IMR-90 (cell line): ENCODE measurements at regions not wholly inside any gene's neighbourhood (a gene's known extent, or its start where the extent isn't known, plus 50 kb on each side); places are given as distances from the start of the nearest gene placed in this dataset.

Source experiments
- ATAC-seq: fragments of 200-7000 bp; cut with Tn5 transposase; 2 replicates; pipeline ENCODE4 v1.9.1; 2020; ENCODE audit warnings: low read depth, mild to moderate bottlenecking, moderate library complexity
- BruUV-seq: library from RNA; stranded (reverse); fragments of 400-500 nt; replicated peaks from 2 replicates; lab custom pipeline; 2021; lab: Mats Ljungman, UMichigan
- CTCF ChIA-PET: fragments of 300-600 bp; formaldehyde crosslinking; extraction: SDS; loops from one replicate; lab custom pipeline; 2021; ENCODE audit warnings: antibody characterized with exemption; lab: Yijun Ruan, JAX
- POLR2A ChIA-PET: fragments of 300-600 bp; sonication (Branson Sonifier 250); formaldehyde crosslinking; loops from one replicate; lab custom pipeline; 2022; ENCODE audit warnings: antibody characterized with exemption; ENCODE audit not compliant: unreplicated experiment; lab: Charles Lee
- DNase-seq: peaks from one replicate; pipeline ENCODE4 v3.0.0; 2013
- H2AFZ ChIP-seq: replicated peaks from 2 replicates; pipeline ENCODE3; 2013; ENCODE audit warnings: low read length, mild to moderate bottlenecking; ENCODE audit not compliant: poor library complexity
- H2AK5ac ChIP-seq: 2 replicates; pipeline ENCODE4 v1.6.1; 2013; ENCODE audit warnings: low read depth, low read length, inconsistent platforms
- H2AK9ac ChIP-seq: replicated peaks from 2 replicates; pipeline ENCODE3; 2013; ENCODE audit warnings: mild to moderate bottlenecking, low read depth, low read length, moderate library complexity; ENCODE audit not compliant: poor library complexity
- H2BK120ac ChIP-seq: 2 replicates; pipeline ENCODE4 v1.6.1; 2013; ENCODE audit warnings: low read depth, low read length, inconsistent platforms
- H2BK15ac ChIP-seq: 3 replicates; pipeline ENCODE4 v1.6.1; 2013; ENCODE audit warnings: low read depth, low read length, inconsistent platforms
- H2BK20ac ChIP-seq: 2 replicates; pipeline ENCODE4 v1.6.1; 2013; ENCODE audit warnings: low read depth, mild to moderate bottlenecking, inconsistent platforms, low read length, moderate library complexity
- H2BK5ac ChIP-seq: 2 replicates; pipeline ENCODE4 v1.6.1; 2013; ENCODE audit warnings: mild to moderate bottlenecking, low read depth, low read length, inconsistent platforms; ENCODE audit not compliant: poor library complexity, severe bottlenecking
- H3K14ac ChIP-seq: replicated peaks from 2 replicates; pipeline ENCODE4 v1.6.1; 2013; ENCODE audit warnings: low read depth, low read length, inconsistent platforms
- H3K18ac ChIP-seq: 2 replicates; pipeline ENCODE4 v1.6.1; 2013; ENCODE audit warnings: low read depth, low read length, control low read depth
- H3K23ac ChIP-seq: 2 replicates; pipeline ENCODE4 v1.6.1; 2013; ENCODE audit warnings: low read depth, low read length, inconsistent platforms
- H3K27ac ChIP-seq: 2 replicates; pipeline ENCODE4 v1.5.1; 2013; ENCODE audit warnings: mild to moderate bottlenecking, control low read depth, low read length; ENCODE audit not compliant: insufficient read depth
- H3K27me3 ChIP-seq: 2 replicates; pipeline ENCODE4 v1.6.1; 2013; ENCODE audit warnings: low read length; ENCODE audit not compliant: control insufficient read depth, insufficient read depth
- H3K36me3 ChIP-seq: 2 replicates; pipeline ENCODE4 v1.6.1; 2013; ENCODE audit warnings: low read length, mixed read lengths; ENCODE audit not compliant: control insufficient read depth, insufficient read depth
- H3K4ac ChIP-seq: 2 replicates; pipeline ENCODE4 v1.6.1; 2013; ENCODE audit warnings: low read depth, low read length, inconsistent platforms
- H3K4me1 ChIP-seq: 2 replicates; pipeline ENCODE4 v1.6.1; 2013; ENCODE audit warnings: low read length, mixed read lengths; ENCODE audit not compliant: control insufficient read depth, insufficient read depth
- H3K4me2 ChIP-seq: 2 replicates; pipeline ENCODE4 v1.6.1; 2013; ENCODE audit warnings: low read depth, mild to moderate bottlenecking, control low read depth, low read length, moderate library complexity
- H3K4me3 ChIP-seq: 2 replicates; pipeline ENCODE4 v1.5.1; 2013; ENCODE audit warnings: low read depth, mild to moderate bottlenecking, control low read depth, low read length, moderate library complexity; ENCODE audit not compliant: insufficient read depth
- H3K56ac ChIP-seq: 2 replicates; pipeline ENCODE4 v1.6.1; 2013; ENCODE audit warnings: low read length, inconsistent platforms; ENCODE audit not compliant: insufficient read depth; ENCODE audit errors: extremely low read depth
- H3K79me1 ChIP-seq, 2 experiments: 2 replicates each; pipeline ENCODE4 v1.6.1; 2013; ENCODE audit warnings: low read length in 2 of 2, inconsistent platforms in 1 of 2, low read depth in 1 of 2
- H3K9ac ChIP-seq: 2 replicates; pipeline ENCODE4 v1.6.1; 2013; ENCODE audit warnings: low read depth, low read length, control low read depth
- H3K9me1 ChIP-seq: 2 replicates; pipeline ENCODE4 v1.6.1; 2013; ENCODE audit warnings: low read length, inconsistent platforms; ENCODE audit not compliant: insufficient read depth
- H3K9me3 ChIP-seq: 2 replicates; pipeline ENCODE4 v1.6.1; 2013; ENCODE audit warnings: low read length; ENCODE audit not compliant: control insufficient read depth, insufficient read depth
- H4K20me1 ChIP-seq: 2 replicates; pipeline ENCODE4 v1.6.1; 2013; ENCODE audit warnings: low read length, inconsistent platforms; ENCODE audit not compliant: insufficient read depth
- H4K5ac ChIP-seq: 2 replicates; pipeline ENCODE4 v1.6.1; 2013; ENCODE audit warnings: mild to moderate bottlenecking, low read depth, low read length, control low read depth
- H4K8ac ChIP-seq, 2 experiments: 2 replicates each; pipeline ENCODE4 v1.6.1; 2013; ENCODE audit warnings: low read depth in 2 of 2, low read length in 2 of 2, control low read depth in 1 of 2, inconsistent platforms in 1 of 2
- H4K91ac ChIP-seq: 2 replicates; pipeline ENCODE4 v1.6.1; 2013; ENCODE audit warnings: low read depth, low read length, inconsistent platforms; ENCODE audit not compliant: insufficient read depth
- MXI1 ChIP-seq: IDR thresholded peaks from 2 replicates; pipeline ENCODE4 v1.6.1; 2012; ENCODE audit warnings: low read depth, mild to moderate bottlenecking, low read length, moderate library complexity, borderline replicate concordance
- SMC3 ChIP-seq: fragments of 150-350 bp; IDR thresholded peaks from 2 replicates; pipeline ENCODE4 v1.6.1; 2016; ENCODE audit warnings: low read depth, mild to moderate bottlenecking, antibody characterized with exemption, low read length, moderate library complexity
- WGBS, 2 experiments: methylation state at CpG; one replicate each; pipeline versions ENCODE4 v1.1.5 to v1.1.7; 2013; ENCODE audit warnings: missing lambda C conversion rate in 2 of 2; ENCODE audit not compliant: insufficient read length in 1 of 2; ENCODE audit errors: extremely low coverage in 2 of 2; 5-methylcytosine and 5-hydroxymethylcytosine counted together
- dilution Hi-C: fragments of 300-500 bp; cut with HindIII; formaldehyde crosslinking; loops from one replicate; pipeline ENCODE4 v1.14.3; 2018; ENCODE audit warnings: low sequenced_read_pairs; ENCODE audit not compliant: unreplicated experiment
- in situ Hi-C: fragments of 300-500 bp; cut with MboI; formaldehyde crosslinking; loops from 3 replicates; pipeline ENCODE4 v1.14.3; 2019; ENCODE audit warnings: low sequenced_read_pairs, inconsistent platforms, mixed read lengths
- intact Hi-C: fragments of 100-400 bp; cut with micrococcal nuclease; formaldehyde crosslinking; loops from 2 replicates; pipeline ENCODE4 v1.10.0; 2022
- TF ChIP-seq, protein P1 (sequence below): fragments of 150-350 bp; IDR thresholded peaks from 2 replicates; pipeline ENCODE4 v1.6.1; 2017; ENCODE audit warnings: mild to moderate bottlenecking, antibody characterized with exemption, low read length, low read depth
- TF ChIP-seq, protein P2 (sequence below): fragments of 150-350 bp; IDR thresholded peaks from 2 replicates; pipeline ENCODE4 v1.6.1; 2016; ENCODE audit warnings: low read depth, mild to moderate bottlenecking, low read length, moderate library complexity, borderline replicate concordance

DNA sequence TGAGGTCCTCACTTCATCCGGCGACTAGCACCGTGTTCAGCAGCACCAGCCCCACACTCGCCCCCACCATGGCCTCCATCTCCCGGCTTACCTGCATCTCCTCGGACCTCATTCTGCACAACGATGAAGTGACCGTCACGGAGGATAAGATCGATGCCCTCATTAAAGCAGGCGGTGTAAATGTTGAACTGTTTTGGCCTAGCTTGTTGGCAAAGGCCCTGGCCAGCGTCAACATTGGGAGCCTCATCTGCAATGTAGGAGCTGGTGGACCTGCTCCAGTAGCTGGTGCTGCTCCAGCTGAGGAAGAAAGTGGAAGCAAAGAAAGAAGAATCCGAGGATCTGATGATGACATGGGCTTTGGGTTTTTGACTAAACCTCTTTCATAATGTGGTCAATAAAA, 70.5 kb upstream of the MYCN start:
- Histone ChIP-seq H3K27me3 (no peaks in the 10 kb centered on the region), H4K20me1 (no peaks in the 10 kb centered on the region), H2AFZ (peak overlapping the region; percentile 11), H3K4me1 (no peaks in the 10 kb centered on the region), H3K4me2 (no peak overlapping the region), H2BK120ac (no peak overlapping the region), H3K18ac (no peak overlapping the region), H4K91ac (no peak overlapping the region), H3K23ac (no peak overlapping the region), H2AK9ac (no peak overlapping the region), H3K79me1 (no peaks in the 10 kb centered on the region), H3K4ac (no peak overlapping the region), H2AK5ac (no peak overlapping the region), H3K36me3 (no peaks in the 10 kb centered on the region), H3K9me3 (peaks cover 14% of the 10 kb centered on the region), H3K27ac (no peak overlapping the region), H4K5ac (no peak overlapping the region), H2BK5ac (no peak overlapping the region), H2BK15ac (no peak overlapping the region), H3K9me1 (no peaks in the 10 kb centered on the region), H4K8ac (no peak overlapping the region), H3K56ac (no peak overlapping the region), H3K14ac (no peak overlapping the region), H2BK20ac (no peak overlapping the region), H3K9ac (no peak overlapping the region), H3K4me3 (no peak overlapping the region)
- in situ Hi-C loops (no loop called here), dilution Hi-C loops (no loop called here), intact Hi-C loops (no loop called here)
- DNase-seq (no peak), ATAC-seq (no peak)
- POLR2A ChIA-PET: no interaction called here
- no TSS peak for BruUV-seq
- CTCF ChIA-PET: no interaction called here
- no peak for TF ChIP-seq MXI1
- TF ChIP-seq, protein P1, sequence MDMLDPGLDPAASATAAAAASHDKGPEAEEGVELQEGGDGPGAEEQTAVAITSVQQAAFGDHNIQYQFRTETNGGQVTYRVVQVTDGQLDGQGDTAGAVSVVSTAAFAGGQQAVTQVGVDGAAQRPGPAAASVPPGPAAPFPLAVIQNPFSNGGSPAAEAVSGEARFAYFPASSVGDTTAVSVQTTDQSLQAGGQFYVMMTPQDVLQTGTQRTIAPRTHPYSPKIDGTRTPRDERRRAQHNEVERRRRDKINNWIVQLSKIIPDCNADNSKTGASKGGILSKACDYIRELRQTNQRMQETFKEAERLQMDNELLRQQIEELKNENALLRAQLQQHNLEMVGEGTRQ: no peak
- TF ChIP-seq SMC3: no peak
- TF ChIP-seq, protein P2, sequence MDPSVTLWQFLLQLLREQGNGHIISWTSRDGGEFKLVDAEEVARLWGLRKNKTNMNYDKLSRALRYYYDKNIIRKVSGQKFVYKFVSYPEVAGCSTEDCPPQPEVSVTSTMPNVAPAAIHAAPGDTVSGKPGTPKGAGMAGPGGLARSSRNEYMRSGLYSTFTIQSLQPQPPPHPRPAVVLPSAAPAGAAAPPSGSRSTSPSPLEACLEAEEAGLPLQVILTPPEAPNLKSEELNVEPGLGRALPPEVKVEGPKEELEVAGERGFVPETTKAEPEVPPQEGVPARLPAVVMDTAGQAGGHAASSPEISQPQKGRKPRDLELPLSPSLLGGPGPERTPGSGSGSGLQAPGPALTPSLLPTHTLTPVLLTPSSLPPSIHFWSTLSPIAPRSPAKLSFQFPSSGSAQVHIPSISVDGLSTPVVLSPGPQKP: no peak
- WGBS, 2 experiments: 70% methylated on average over 2 of the region's 13 CpGs; no CpG with 5 or more reads in 1 of the 2 experiments
